Activated T-helper 2 cell treated with anti-CD3 and anti-CD28 coated beads, Interferon-gamma antibody, Interleukin-2, Interleukin-4, amounts not matched to agents 10 μg/mL and 5 μg/mL and 100 μg/mL, durations not matched to agents 14 hours and 24 hours and 36 hours (primary cell): ENCODE measurements at regions not wholly inside any gene's neighbourhood (a gene's known extent, or its start where the extent isn't known, plus 50 kb on each side); places are given as distances from the start of the nearest gene placed in this dataset.

Source experiments
- DNase-seq: peaks from one replicate; pipeline ENCODE4 v3.0.0; 2021; ENCODE audit warnings: low spot score
- H3K27ac Mint-ChIP-seq: one replicate; pipeline ENCODE4 v1.8.0; 2021; ENCODE audit warnings: mixed read lengths
- H3K27me3 Mint-ChIP-seq: one replicate; pipeline ENCODE4 v1.8.0; 2021; ENCODE audit warnings: low read depth, mixed read lengths
- H3K36me3 Mint-ChIP-seq: one replicate; pipeline ENCODE4 v1.8.0; 2021; ENCODE audit warnings: low read depth, mixed read lengths
- H3K4me1 Mint-ChIP-seq: one replicate; pipeline ENCODE4 v1.8.0; 2021; ENCODE audit warnings: low read depth, mixed read lengths
- H3K4me3 Mint-ChIP-seq: one replicate; pipeline ENCODE4 v1.8.0; 2021; ENCODE audit warnings: low read depth, mild to moderate bottlenecking, moderate library complexity, mixed read lengths
- H3K9me3 Mint-ChIP-seq: one replicate; pipeline ENCODE4 v1.8.0; 2021; ENCODE audit warnings: mixed read lengths
- intact Hi-C: fragments of 100-400 bp; cut with micrococcal nuclease; formaldehyde crosslinking; loops from one replicate; pipeline ENCODE4 v1.15.1; 2023

GRCh38 chr3:30510596-30510995 is 95.8 kb upstream of the TGFBR2 start:
- Mint-ChIP-seq H3K36me3 (no peaks in the 10 kb centered on the region), H3K4me3 (no peak overlapping the region), H3K27ac (no peak overlapping the region), H3K27me3 (no peaks in the 10 kb centered on the region), H3K4me1 (peaks cover 7% of the 10 kb centered on the region), H3K9me3 (no peaks in the 10 kb centered on the region)
- intact Hi-C loops: no loop called here
- DNase-seq: no peak

- Mint-ChIP-seq H3K4me3 (no peak overlapping the region), H3K36me3 (no peaks in the 10 kb centered on the region), H3K27me3 (no peaks in the 10 kb centered on the region), H3K4me1 (peaks cover 7% of the 10 kb centered on the region), H3K9me3 (no peaks in the 10 kb centered on the region), H3K27ac (no peak overlapping the region)
- intact Hi-C loops: no loop called here
- no peak for DNase-seq
Observed at GRCh38 chr3:30511524-30512251, 94.7 kb upstream of the TGFBR2 start.

- Mint-ChIP-seq H3K27ac (no peak overlapping the region), H3K9me3 (no peaks in the 10 kb centered on the region), H3K4me3 (no peak overlapping the region), H3K27me3 (no peaks in the 10 kb centered on the region), H3K36me3 (no peaks in the 10 kb centered on the region), H3K4me1 (peaks cover 7% of the 10 kb centered on the region)
- DNase-seq: no peak
- intact Hi-C loops: no loop called here
Observed at GRCh38 chr3:30512576-30512975, 93.8 kb upstream of the TGFBR2 start.

- Mint-ChIP-seq H3K4me3 (no peak overlapping the region), H3K27ac (no peak overlapping the region), H3K9me3 (no peaks in the 10 kb centered on the region), H3K27me3 (no peaks in the 10 kb centered on the region), H3K36me3 (no peaks in the 10 kb centered on the region), H3K4me1 (peaks cover 9% of the 10 kb centered on the region)
- no peak for DNase-seq
- intact Hi-C loops: no loop called here
Observed at GRCh38 chr3:30513374-30514152, 92.8 kb upstream of the TGFBR2 start.

- Mint-ChIP-seq H3K36me3 (no peaks in the 10 kb centered on the region), H3K9me3 (no peaks in the 10 kb centered on the region), H3K4me3 (no peak overlapping the region), H3K27me3 (no peaks in the 10 kb centered on the region), H3K27ac (no peak overlapping the region), H3K4me1 (peaks cover 13% of the 10 kb centered on the region)
- intact Hi-C loops: no loop called here
- DNase-seq: no peak
Observed at GRCh38 chr3:30516238-30516637, 90.2 kb upstream of the TGFBR2 start.

- no peak for DNase-seq
- no peak overlapping the region for H3K27ac Mint-ChIP-seq
- intact Hi-C loops: no loop called here
Observed at GRCh38 chr3:30518181-30518864, 88.1 kb upstream of the TGFBR2 start.

GRCh38 chr3:30518872-30519271 is 87.5 kb upstream of the TGFBR2 start:
- DNase-seq: no peak
- peaks cover 5% of the 10 kb centered on the region for H3K4me1 Mint-ChIP-seq
- H3K27me3 Mint-ChIP-seq: no peaks in the 10 kb centered on the region
- no peak overlapping the region for H3K4me3 Mint-ChIP-seq
- no peaks in the 10 kb centered on the region for H3K9me3 Mint-ChIP-seq
- no peak overlapping the region for H3K27ac Mint-ChIP-seq
- no peaks in the 10 kb centered on the region for H3K36me3 Mint-ChIP-seq
- intact Hi-C loops: no loop called here

More at GRCh38 chr3:30518181-30518864, 88.1 kb upstream of the TGFBR2 start:
- no peaks in the 10 kb centered on the region for H3K27me3 Mint-ChIP-seq
- H3K4me1 Mint-ChIP-seq: peaks cover 5% of the 10 kb centered on the region
- H3K4me3 Mint-ChIP-seq: no peak overlapping the region
- no peaks in the 10 kb centered on the region for H3K36me3 Mint-ChIP-seq
- H3K9me3 Mint-ChIP-seq: no peaks in the 10 kb centered on the region

- no peak for DNase-seq
- Mint-ChIP-seq H3K4me1 (peaks cover 15% of the 10 kb centered on the region), H3K9me3 (no peaks in the 10 kb centered on the region), H3K27me3 (no peaks in the 10 kb centered on the region), H3K4me3 (no peak overlapping the region), H3K36me3 (no peaks in the 10 kb centered on the region), H3K27ac (no peak overlapping the region)
- intact Hi-C loops: no loop called here
Observed at GRCh38 chr3:30520699-30521098, 85.7 kb upstream of the TGFBR2 start.

- H3K27ac Mint-ChIP-seq: no peak overlapping the region
- H3K4me3 Mint-ChIP-seq: no peak overlapping the region
- intact Hi-C loops: no loop called here
- no peaks in the 10 kb centered on the region for H3K9me3 Mint-ChIP-seq
- DNase-seq: no peak
- H3K36me3 Mint-ChIP-seq: no peaks in the 10 kb centered on the region
- peaks cover 2% of the 10 kb centered on the region for H3K27me3 Mint-ChIP-seq
- H3K4me1 Mint-ChIP-seq: peaks cover 15% of the 10 kb centered on the region
Observed at GRCh38 chr3:30521156-30521715, 85.2 kb upstream of the TGFBR2 start.

- H3K9me3 Mint-ChIP-seq: no peaks in the 10 kb centered on the region
- H3K27ac Mint-ChIP-seq: no peak overlapping the region
- DNase-seq: no peak
- no peak overlapping the region for H3K4me3 Mint-ChIP-seq
- intact Hi-C loops: no loop called here
- no peaks in the 10 kb centered on the region for H3K36me3 Mint-ChIP-seq
- H3K4me1 Mint-ChIP-seq: peaks cover 15% of the 10 kb centered on the region
- H3K27me3 Mint-ChIP-seq: peaks cover 2% of the 10 kb centered on the region
Observed at GRCh38 chr3:30522476-30522875, 83.9 kb upstream of the TGFBR2 start.

GRCh38 chr3:30523366-30523765 is 83.0 kb upstream of the TGFBR2 start:
- peaks cover 13% of the 10 kb centered on the region for H3K4me1 Mint-ChIP-seq
- H3K4me3 Mint-ChIP-seq: no peak overlapping the region
- no peak overlapping the region for H3K27ac Mint-ChIP-seq
- DNase-seq: no peak
- H3K36me3 Mint-ChIP-seq: no peaks in the 10 kb centered on the region
- intact Hi-C loops: no loop called here
- H3K9me3 Mint-ChIP-seq: no peaks in the 10 kb centered on the region
- H3K27me3 Mint-ChIP-seq: peaks cover 2% of the 10 kb centered on the region

GRCh38 chr3:30524357-30525040 is 81.9 kb upstream of the TGFBR2 start:
- Mint-ChIP-seq H3K4me3 (no peak overlapping the region), H3K27ac (no peak overlapping the region), H3K36me3 (no peaks in the 10 kb centered on the region), H3K27me3 (peaks cover 7% of the 10 kb centered on the region), H3K4me1 (peaks cover 9% of the 10 kb centered on the region), H3K9me3 (no peaks in the 10 kb centered on the region)
- DNase-seq: no peak
- intact Hi-C loops: loop anchor here (5.0 kb wide), 1 partner anchor 297 kb away; no protein-coding TSS in a partner anchor
